ENCODE measurements at regions not wholly inside any gene's neighbourhood (a gene's known extent, or its start where the extent isn't known, plus 50 kb on each side); places are given as distances from the start of the nearest gene placed in this dataset.

- no peaks in the 10 kb centered on the region for H3K36me3 ChIP-seq (ENCODE audit: low read length)
- H3K27ac ChIP-seq (ENCODE audit: low read depth, low read length): no peak overlapping the region
- no peaks in the 10 kb centered on the region for H3K9me3 ChIP-seq (ENCODE audit: insufficient read depth, low read length)
- H3K9ac ChIP-seq (ENCODE audit: low read length): no peak overlapping the region
- no peaks in the 10 kb centered on the region for H3K27me3 ChIP-seq (ENCODE audit: low read length)
- H2AFZ ChIP-seq (ENCODE audit: low read depth, low read length, severe bottlenecking): no peak overlapping the region
- H3K79me2 ChIP-seq (ENCODE audit: insufficient read depth, low read length): no peaks in the 10 kb centered on the region
- no peaks in the 10 kb centered on the region for H3K9me2 ChIP-seq (replicated peaks; ENCODE audit: insufficient read depth, low read length)
- TF ChIP-seq CTCF (IDR thresholded peaks at IDR 0.05; ENCODE audit: insufficient read depth, low read length, poor library complexity, severe bottlenecking) (no peak), EZH2phosphoT487 (conservative IDR thresholded peaks at IDR 0.05; ENCODE audit: low read length) (no peak)
- H3K4me2 ChIP-seq (ENCODE audit: low read depth, low read length, poor library complexity, severe bottlenecking): no peak overlapping the region
- no peaks in the 10 kb centered on the region for H4K20me1 ChIP-seq (ENCODE audit: low read depth, low read length)
- H3F3A ChIP-seq (ENCODE audit: insufficient read depth): no peaks in the 10 kb centered on the region
- no peak overlapping the region for H3K4me3 ChIP-seq (ENCODE audit: insufficient read depth, low read length, poor library complexity, severe bottlenecking)
Observed at GRCh38 chr18:76255070-76255683, 239.9 kb downstream of the ZNF516 start.

GRCh38 chr18:76252880-76253279 is 242.2 kb downstream of the ZNF516 start:
- H3K36me3 ChIP-seq (ENCODE audit: low read length): no peaks in the 10 kb centered on the region
- H3K9me3 ChIP-seq (ENCODE audit: insufficient read depth, low read length): no peaks in the 10 kb centered on the region
- H3F3A ChIP-seq (ENCODE audit: insufficient read depth): no peaks in the 10 kb centered on the region
- no peak overlapping the region for H3K4me3 ChIP-seq (ENCODE audit: insufficient read depth, low read length, poor library complexity, severe bottlenecking)
- TF ChIP-seq CTCF (IDR thresholded peaks at IDR 0.05; ENCODE audit: insufficient read depth, low read length, poor library complexity, severe bottlenecking) (no peak), EZH2phosphoT487 (conservative IDR thresholded peaks at IDR 0.05; ENCODE audit: low read length) (no peak)
- no peaks in the 10 kb centered on the region for H3K9me2 ChIP-seq (replicated peaks; ENCODE audit: insufficient read depth, low read length)
- no peak overlapping the region for H2AFZ ChIP-seq (ENCODE audit: low read depth, low read length, severe bottlenecking)
- H3K79me2 ChIP-seq (ENCODE audit: insufficient read depth, low read length): no peaks in the 10 kb centered on the region
- H4K20me1 ChIP-seq (ENCODE audit: low read depth, low read length): no peaks in the 10 kb centered on the region
- H3K9ac ChIP-seq (ENCODE audit: low read length): no peak overlapping the region
- no peak overlapping the region for H3K4me2 ChIP-seq (ENCODE audit: low read depth, low read length, poor library complexity, severe bottlenecking)
- no peaks in the 10 kb centered on the region for H3K27me3 ChIP-seq (ENCODE audit: low read length)
- no peak overlapping the region for H3K27ac ChIP-seq (ENCODE audit: low read depth, low read length)

GRCh38 chr18:76252139-76252538 is 242.9 kb downstream of the ZNF516 start:
- no peak overlapping the region for H3K27ac ChIP-seq (ENCODE audit: low read depth, low read length)
- no peak overlapping the region for H3K4me2 ChIP-seq (ENCODE audit: low read depth, low read length, poor library complexity, severe bottlenecking)
- no peaks in the 10 kb centered on the region for H3F3A ChIP-seq (ENCODE audit: insufficient read depth)
- H3K9me3 ChIP-seq (ENCODE audit: insufficient read depth, low read length): no peaks in the 10 kb centered on the region
- H3K9ac ChIP-seq (ENCODE audit: low read length): no peak overlapping the region
- H3K4me3 ChIP-seq (ENCODE audit: insufficient read depth, low read length, poor library complexity, severe bottlenecking): no peak overlapping the region
- no peak for TF ChIP-seq EZH2phosphoT487 (conservative IDR thresholded peaks at IDR 0.05; ENCODE audit: low read length)
- no peak for TF ChIP-seq CTCF (IDR thresholded peaks at IDR 0.05; ENCODE audit: insufficient read depth, low read length, poor library complexity, severe bottlenecking)
- no peak overlapping the region for H2AFZ ChIP-seq (ENCODE audit: low read depth, low read length, severe bottlenecking)
- no peaks in the 10 kb centered on the region for H3K79me2 ChIP-seq (ENCODE audit: insufficient read depth, low read length)
- no peaks in the 10 kb centered on the region for H4K20me1 ChIP-seq (ENCODE audit: low read depth, low read length)
- H3K9me2 ChIP-seq (replicated peaks; ENCODE audit: insufficient read depth, low read length): no peaks in the 10 kb centered on the region
- H3K36me3 ChIP-seq (ENCODE audit: low read length): no peaks in the 10 kb centered on the region
- H3K27me3 ChIP-seq (ENCODE audit: low read length): no peaks in the 10 kb centered on the region
